Loucy (cell line): ENCODE measurements at regions not wholly inside any gene's neighbourhood (a gene's known extent, or its start where the extent isn't known, plus 50 kb on each side); places are given as distances from the start of the nearest gene placed in this dataset.

ENCODE experiments used
- H2AFZ ChIP-seq: fragments of 200-600 bp; sonication (generic); 2 replicates; pipeline ENCODE4 v1.6.0; 2016; ENCODE audit warnings: antibody characterized with exemption, mild to moderate bottlenecking, low read length, moderate library complexity
- H3F3A ChIP-seq: fragments of 200-600 bp; 2 replicates; pipeline ENCODE4 v1.6.0; 2016; ENCODE audit warnings: antibody characterized with exemption, low read depth, mild to moderate bottlenecking
- H3K27me3 ChIP-seq: fragments of 200-600 bp; sonication (generic); 2 replicates; pipeline ENCODE4 v1.6.1; 2014; ENCODE audit warnings: low read length, mild to moderate bottlenecking; ENCODE audit not compliant: insufficient read depth, poor library complexity, severe bottlenecking
- H3K36me3 ChIP-seq: fragments of 200-600 bp; sonication (generic); 2 replicates; pipeline ENCODE4 v1.6.1; 2016; ENCODE audit warnings: low read length; ENCODE audit not compliant: insufficient read depth
- H3K4me1 ChIP-seq: fragments of 200-600 bp; sonication (generic); 2 replicates; pipeline ENCODE4 v1.5.1; 2014; ENCODE audit warnings: low read length, mild to moderate bottlenecking; ENCODE audit not compliant: insufficient read depth, poor library complexity, severe bottlenecking
- H3K4me2 ChIP-seq: fragments of 200-600 bp; sonication (generic); 2 replicates; pipeline ENCODE4 v1.6.0; 2014; ENCODE audit warnings: antibody characterized with exemption, low read length, low read depth, mild to moderate bottlenecking; ENCODE audit not compliant: poor library complexity, severe bottlenecking
- H3K4me3 ChIP-seq: fragments of 200-600 bp; sonication (generic); 2 replicates; pipeline ENCODE4 v1.5.1; 2014; ENCODE audit warnings: low read length, mild to moderate bottlenecking, mixed read lengths; ENCODE audit not compliant: poor library complexity, severe bottlenecking
- H3K79me2 ChIP-seq: fragments of 200-600 bp; sonication (generic); 2 replicates; pipeline ENCODE4 v1.6.1; 2014; ENCODE audit warnings: low read length; ENCODE audit not compliant: insufficient read depth
- H3K9ac ChIP-seq: fragments of 200-600 bp; sonication (generic); 2 replicates; pipeline ENCODE4 v1.6.0; 2014; ENCODE audit warnings: mild to moderate bottlenecking, low read depth, low read length, moderate library complexity; ENCODE audit not compliant: poor library complexity, severe bottlenecking
- H3K9me2 ChIP-seq: fragments of 200-600 bp; sonication (generic); replicated peaks from 2 replicates; pipeline ENCODE4 v1.6.1; 2016; ENCODE audit warnings: low read depth, low read length, mixed read lengths
- H3K9me3 ChIP-seq: fragments of 200-600 bp; sonication (generic); 2 replicates; pipeline ENCODE4 v1.6.1; 2014; ENCODE audit warnings: mild to moderate bottlenecking, antibody characterized with exemption, low read length, low read depth; ENCODE audit not compliant: insufficient read depth
- H4K20me1 ChIP-seq: fragments of 200-600 bp; sonication (generic); 2 replicates; pipeline ENCODE4 v1.6.0; 2014; ENCODE audit warnings: antibody characterized with exemption, low read length, mild to moderate bottlenecking; ENCODE audit not compliant: insufficient read depth, poor library complexity, severe bottlenecking
- CTCF ChIP-seq: fragments of 200-600 bp; sonication (generic); conservative IDR thresholded peaks from 2 replicates; pipeline ENCODE4 v1.5.1; 2014; ENCODE audit warnings: mild to moderate bottlenecking, antibody characterized with exemption, low read length
- EZH2phosphoT487 ChIP-seq: fragments of 200-600 bp; IDR thresholded peaks from 2 replicates; pipeline ENCODE4 v1.6.1; 2018; ENCODE audit warnings: antibody characterized with exemption, mild to moderate bottlenecking, moderate library complexity, borderline replicate concordance

GRCh38 chr22:27298332-27298731, 503.2 kb downstream of the MN1 start:
- Histone ChIP-seq H3K36me3 (no peaks in the 10 kb centered on the region), H4K20me1 (no peaks in the 10 kb centered on the region), H2AFZ (no peak overlapping the region), H3K9ac (no peak overlapping the region), H3K4me3 (no peak overlapping the region), H3K9me2 (no peaks in the 10 kb centered on the region), H3K27me3 (no peaks in the 10 kb centered on the region), H3F3A (no peaks in the 10 kb centered on the region), H3K4me2 (no peak overlapping the region), H3K79me2 (no peaks in the 10 kb centered on the region), H3K9me3 (no peaks in the 10 kb centered on the region), H3K4me1 (no peaks in the 10 kb centered on the region)
- no peak for TF ChIP-seq CTCF
- TF ChIP-seq EZH2phosphoT487 = no peak

GRCh38 chr22:27298742-27299141, 502.8 kb downstream of the MN1 start:
- H3K27me3 ChIP-seq = no peaks in the 10 kb centered on the region
- H3K79me2 ChIP-seq = no peaks in the 10 kb centered on the region

GRCh38 chr22:27299181-27300085, 502.1 kb downstream of the MN1 start:
- no peaks in the 10 kb centered on the region for H3K36me3 ChIP-seq
- H3K4me1 ChIP-seq = no peaks in the 10 kb centered on the region
- H3K9ac ChIP-seq = no peak overlapping the region
- H3K4me3 ChIP-seq = no peak overlapping the region
- TF ChIP-seq CTCF = no peak
- no peak for TF ChIP-seq EZH2phosphoT487
- H3K9me3 ChIP-seq = no peaks in the 10 kb centered on the region
- no peaks in the 10 kb centered on the region for H3K79me2 ChIP-seq
- H3F3A ChIP-seq = no peaks in the 10 kb centered on the region
- no peak overlapping the region for H3K4me2 ChIP-seq
- no peaks in the 10 kb centered on the region for H4K20me1 ChIP-seq
- no peak overlapping the region; the same call in 1 of the 2 replicates for H2AFZ ChIP-seq
- H3K9me2 ChIP-seq = no peaks in the 10 kb centered on the region
- H3K27me3 ChIP-seq = no peaks in the 10 kb centered on the region

More at GRCh38 chr22:27298742-27299141, 502.8 kb downstream of the MN1 start:
- Histone ChIP-seq H3K9ac (no peak overlapping the region), H3K9me3 (no peaks in the 10 kb centered on the region), H3K4me2 (no peak overlapping the region), H3K9me2 (no peaks in the 10 kb centered on the region), H3F3A (no peaks in the 10 kb centered on the region), H3K4me1 (no peaks in the 10 kb centered on the region), H3K4me3 (no peak overlapping the region), H3K36me3 (no peaks in the 10 kb centered on the region), H2AFZ (no peak overlapping the region; the same call in 1 of the 2 replicates), H4K20me1 (no peaks in the 10 kb centered on the region)
- TF ChIP-seq EZH2phosphoT487 = no peak
- no peak for TF ChIP-seq CTCF
